Right hindlimb (tissue), 1 donor: ENCODE measurements at regions not wholly inside any gene's neighbourhood (a gene's known extent, or its start where the extent isn't known, plus 50 kb on each side); places are given as distances from the start of the nearest gene placed in this dataset.
"Not testable (repeated sequence)": the region's sequence is repeated elsewhere in the genome, so short reads cannot be mapped to it uniquely, and the experiment has no call there.

ENCODE experiments used
- DNase-seq: peaks from one replicate; pipeline ENCODE4 v3.0.0-alpha.2; 2018

- DNase-seq, result no peak
These were observed 495.2 kb upstream of the MEIS1 start for GRCh38 chr2:65939687-65940086.

- no peak for DNase-seq
These were observed 497.4 kb upstream of the MEIS1 start for GRCh38 chr2:65937379-65938160.

- no peak for DNase-seq
These were observed 499.8 kb upstream of the MEIS1 start for GRCh38 chr2:65934992-65935629.

- DNase-seq, result no peak
These were observed 500.2 kb upstream of the SPRED2 start for GRCh38 chr2:65932571-65932970.

GRCh38 chr2:65931056-65931455, 498.7 kb upstream of the SPRED2 start:
- DNase-seq, result no peak

- no peak for DNase-seq
These were observed 497.9 kb upstream of the SPRED2 start for GRCh38 chr2:65930259-65930658.

GRCh38 chr2:65929664-65930063, 497.3 kb upstream of the SPRED2 start:
- not testable (repeated sequence) for DNase-seq

- no peak for DNase-seq
These were observed 490.4 kb upstream of the SPRED2 start for GRCh38 chr2:65922794-65923193.

GRCh38 chr2:65922030-65922429, 489.6 kb upstream of the SPRED2 start:
- DNase-seq, result no peak

- no peak for DNase-seq
These were observed 488.7 kb upstream of the SPRED2 start for GRCh38 chr2:65921116-65921515.

GRCh38 chr2:65920659-65921058, 488.3 kb upstream of the SPRED2 start:
- DNase-seq, result no peak

- peak; percentile 27 for DNase-seq
These were observed 487.3 kb upstream of the SPRED2 start for GRCh38 chr2:65919550-65920188.

- no peak for DNase-seq
These were observed 486.4 kb upstream of the SPRED2 start for GRCh38 chr2:65918760-65919187.

GRCh38 chr2:65917986-65918385, 485.6 kb upstream of the SPRED2 start:
- DNase-seq, result no peak

- no peak for DNase-seq
These were observed 484.4 kb upstream of the SPRED2 start for GRCh38 chr2:65916785-65917295.

- no peak for DNase-seq
These were observed 483.8 kb upstream of the SPRED2 start for GRCh38 chr2:65916177-65916576.

- no peak for DNase-seq
These were observed 482.9 kb upstream of the SPRED2 start for GRCh38 chr2:65915273-65915672.

GRCh38 chr2:65914244-65914786, 481.9 kb upstream of the SPRED2 start:
- no peak for DNase-seq

GRCh38 chr2:65913813-65914212, 481.4 kb upstream of the SPRED2 start:
- DNase-seq, result no peak

- peak; percentile 49 for DNase-seq
These were observed 469.4 kb upstream of the SPRED2 start for GRCh38 chr2:65901756-65902155.

- DNase-seq, result no peak
These were observed 464.0 kb upstream of the SPRED2 start for GRCh38 chr2:65896446-65896845.

- DNase-seq, result not testable (repeated sequence)
These were observed 457.7 kb upstream of the SPRED2 start for GRCh38 chr2:65890131-65890530.

GRCh38 chr2:65885266-65885665, 452.9 kb upstream of the SPRED2 start:
- no peak for DNase-seq
